ENCODE measurements at regions not wholly inside any gene's neighbourhood (a gene's known extent, or its start where the extent isn't known, plus 50 kb on each side); places are given as distances from the start of the nearest gene placed in this dataset.

GRCh38 chr3:111480091-111480490 lies 61.9 kb upstream of the CD96 start (continued):
- TF ChIP-seq, protein P1, sequence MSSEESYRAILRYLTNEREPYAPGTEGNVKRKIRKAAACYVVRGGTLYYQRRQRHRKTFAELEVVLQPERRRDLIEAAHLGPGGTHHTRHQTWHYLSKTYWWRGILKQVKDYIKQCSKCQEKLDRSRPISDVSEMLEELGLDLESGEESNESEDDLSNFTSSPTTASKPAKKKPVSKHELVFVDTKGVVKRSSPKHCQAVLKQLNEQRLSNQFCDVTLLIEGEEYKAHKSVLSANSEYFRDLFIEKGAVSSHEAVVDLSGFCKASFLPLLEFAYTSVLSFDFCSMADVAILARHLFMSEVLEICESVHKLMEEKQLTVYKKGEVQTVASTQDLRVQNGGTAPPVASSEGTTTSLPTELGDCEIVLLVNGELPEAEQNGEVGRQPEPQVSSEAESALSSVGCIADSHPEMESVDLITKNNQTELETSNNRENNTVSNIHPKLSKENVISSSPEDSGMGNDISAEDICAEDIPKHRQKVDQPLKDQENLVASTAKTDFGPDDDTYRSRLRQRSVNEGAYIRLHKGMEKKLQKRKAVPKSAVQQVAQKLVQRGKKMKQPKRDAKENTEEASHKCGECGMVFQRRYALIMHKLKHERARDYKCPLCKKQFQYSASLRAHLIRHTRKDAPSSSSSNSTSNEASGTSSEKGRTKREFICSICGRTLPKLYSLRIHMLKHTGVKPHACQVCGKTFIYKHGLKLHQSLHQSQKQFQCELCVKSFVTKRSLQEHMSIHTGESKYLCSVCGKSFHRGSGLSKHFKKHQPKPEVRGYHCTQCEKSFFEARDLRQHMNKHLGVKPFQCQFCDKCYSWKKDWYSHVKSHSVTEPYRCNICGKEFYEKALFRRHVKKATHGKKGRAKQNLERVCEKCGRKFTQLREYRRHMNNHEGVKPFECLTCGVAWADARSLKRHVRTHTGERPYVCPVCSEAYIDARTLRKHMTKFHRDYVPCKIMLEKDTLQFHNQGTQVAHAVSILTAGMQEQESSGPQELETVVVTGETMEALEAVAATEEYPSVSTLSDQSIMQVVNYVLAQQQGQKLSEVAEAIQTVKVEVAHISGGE (CRISPR knock-in tag; IDR thresholded peaks at IDR 0.05), result 0 out of 6 replicates have a peak, but pooled peaks of 1 of the 3 experiments have one; percentile 30
- TF ChIP-seq DDX20 (tag; IDR thresholded peaks at IDR 0.05; ENCODE audit: low read depth) (peak; percentile 78), ZNF239 (CRISPR knock-in tag; IDR thresholded peaks at IDR 0.05) (peak; percentile 78), TBP (optimal IDR thresholded peaks at IDR 0.05; ENCODE audit: low read depth, low read length) (no peak), MTA2 (IDR thresholded peaks at IDR 0.05; ENCODE audit: low read depth) (no peak), ZNF165 (CRISPR knock-in tag; IDR thresholded peaks at IDR 0.05; ENCODE audit: borderline replicate concordance) (peak; percentile 88; the same call in 1 of the 2 replicates), RBBP5 (IDR thresholded peaks at IDR 0.05; ENCODE audit: borderline replicate concordance, insufficient read depth, low read length, poor library complexity, severe bottlenecking) (no peak), POLR3G (IDR thresholded peaks at IDR 0.05; ENCODE audit: extremely low read depth, insufficient read length, insufficient replicate concordance) (no peak), PREB (CRISPR knock-in tag; IDR thresholded peaks at IDR 0.05) (no peak), SMAD3 (CRISPR knock-in tag; conservative IDR thresholded peaks at IDR 0.05) (peak; percentile 94), BHLHE40 (IDR thresholded peaks at IDR 0.05; ENCODE audit: low read length) (no peak), TRIM24 (IDR thresholded peaks at IDR 0.05) (no peak), CLOCK (CRISPR knock-in tag; IDR thresholded peaks at IDR 0.05; ENCODE audit: borderline replicate concordance) (no peak), GABPB1 (CRISPR knock-in tag; IDR thresholded peaks at IDR 0.05) (no peak), ERF (CRISPR knock-in tag; IDR thresholded peaks at IDR 0.05) (no peak)
- TF ChIP-seq, protein P2, sequence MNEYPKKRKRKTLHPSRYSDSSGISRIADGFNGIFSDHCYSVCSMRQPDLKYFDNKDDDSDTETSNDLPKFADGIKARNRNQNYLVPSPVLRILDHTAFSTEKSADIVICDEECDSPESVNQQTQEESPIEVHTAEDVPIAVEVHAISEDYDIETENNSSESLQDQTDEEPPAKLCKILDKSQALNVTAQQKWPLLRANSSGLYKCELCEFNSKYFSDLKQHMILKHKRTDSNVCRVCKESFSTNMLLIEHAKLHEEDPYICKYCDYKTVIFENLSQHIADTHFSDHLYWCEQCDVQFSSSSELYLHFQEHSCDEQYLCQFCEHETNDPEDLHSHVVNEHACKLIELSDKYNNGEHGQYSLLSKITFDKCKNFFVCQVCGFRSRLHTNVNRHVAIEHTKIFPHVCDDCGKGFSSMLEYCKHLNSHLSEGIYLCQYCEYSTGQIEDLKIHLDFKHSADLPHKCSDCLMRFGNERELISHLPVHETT (CRISPR knock-in tag; conservative IDR thresholded peaks at IDR 0.05 in 1 of 2, IDR thresholded peaks at IDR 0.05 in 1 of 2), result peak in 1 of 2 experiments; percentile 84; a peak in 2 of 4 replicates
- TF ChIP-seq, protein P3, sequence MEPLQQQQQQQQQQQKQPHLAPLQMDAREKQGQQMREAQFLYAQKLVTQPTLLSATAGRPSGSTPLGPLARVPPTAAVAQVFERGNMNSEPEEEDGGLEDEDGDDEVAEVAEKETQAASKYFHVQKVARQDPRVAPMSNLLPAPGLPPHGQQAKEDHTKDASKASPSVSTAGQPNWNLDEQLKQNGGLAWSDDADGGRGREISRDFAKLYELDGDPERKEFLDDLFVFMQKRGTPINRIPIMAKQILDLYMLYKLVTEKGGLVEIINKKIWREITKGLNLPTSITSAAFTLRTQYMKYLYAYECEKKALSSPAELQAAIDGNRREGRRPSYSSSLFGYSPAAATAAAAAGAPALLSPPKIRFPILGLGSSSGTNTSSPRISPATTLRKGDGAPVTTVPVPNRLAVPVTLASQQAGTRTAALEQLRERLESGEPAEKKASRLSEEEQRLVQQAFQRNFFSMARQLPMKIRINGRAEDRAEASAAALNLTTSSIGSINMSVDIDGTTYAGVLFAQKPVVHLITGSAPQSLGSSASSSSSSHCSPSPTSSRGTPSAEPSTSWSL (CRISPR knock-in tag; IDR thresholded peaks at IDR 0.05; ENCODE audit: borderline replicate concordance), result no peak
